NCI-H187 (cell line): ENCODE measurements at regions not wholly inside any gene's neighbourhood (a gene's known extent, or its start where the extent isn't known, plus 50 kb on each side); places are given as distances from the start of the nearest gene placed in this dataset.

ENCODE experiments used
- DNase-seq, 2 experiments: peaks; one replicate each; lab custom pipeline; 2025; lab: John Stamatoyannopoulos, UW

- DNase-seq, result no peak
Measured at GRCh38 chr11:109350091-109350490, 71.9 kb upstream of the C11orf87 start.

GRCh38 chr11:109362059-109362458 is 59.9 kb upstream of the C11orf87 start:
- no peak for DNase-seq

GRCh38 chr11:109363682-109364081 is 58.3 kb upstream of the C11orf87 start:
- no peak for DNase-seq

GRCh38 chr11:109364851-109365250 is 57.1 kb upstream of the C11orf87 start:
- DNase-seq, result no peak

- no peak for DNase-seq
Measured at GRCh38 chr11:109371444-109372176, 50.4 kb upstream of the C11orf87 start.
